HPDE6-E6E7 (cell line): ENCODE measurements at regions not wholly inside any gene's neighbourhood (a gene's known extent, or its start where the extent isn't known, plus 50 kb on each side); places are given as distances from the start of the nearest gene placed in this dataset.
"Not testable (repeated sequence)": the region's sequence is repeated elsewhere in the genome, so short reads cannot be mapped to it uniquely, and the experiment has no call there.

Experiments used
- DNase-seq: peaks from one replicate; pipeline ENCODE4 v3.0.0; 2011; ENCODE audit warnings: missing footprints; ENCODE audit errors: extremely low spot score

- no peak for DNase-seq
Measured at GRCh38 chr13:83730674-83731073, 151.6 kb downstream of the SLITRK1 start.

GRCh38 chr13:83722443-83722842 lies 159.8 kb downstream of the SLITRK1 start:
- DNase-seq: no peak

- no peak for DNase-seq
Measured at GRCh38 chr13:83716121-83716520, 166.2 kb downstream of the SLITRK1 start.

GRCh38 chr13:83714236-83714635 lies 168.0 kb downstream of the SLITRK1 start:
- DNase-seq: no peak

GRCh38 chr13:83710133-83710515 lies 172.2 kb downstream of the SLITRK1 start:
- DNase-seq: peak; percentile 15

GRCh38 chr13:83709426-83710132 lies 172.7 kb downstream of the SLITRK1 start:
- DNase-seq: peak; percentile 3

- DNase-seq: no peak
Measured at GRCh38 chr13:83702021-83702420, 180.3 kb downstream of the SLITRK1 start.

GRCh38 chr13:83692800-83693199 lies 189.5 kb downstream of the SLITRK1 start:
- DNase-seq: no peak

GRCh38 chr13:83691966-83692365 lies 190.3 kb downstream of the SLITRK1 start:
- no peak for DNase-seq

- DNase-seq: no peak
Measured at GRCh38 chr13:83681547-83681946, 200.7 kb downstream of the SLITRK1 start.

- no peak for DNase-seq
Measured at GRCh38 chr13:83677985-83678384, 204.3 kb downstream of the SLITRK1 start.

GRCh38 chr13:83672612-83673011 lies 209.7 kb downstream of the SLITRK1 start:
- no peak for DNase-seq

GRCh38 chr13:83667606-83668005 lies 214.7 kb downstream of the SLITRK1 start:
- no peak for DNase-seq

- no peak for DNase-seq
Measured at GRCh38 chr13:83666141-83666540, 216.1 kb downstream of the SLITRK1 start.

- no peak for DNase-seq
Measured at GRCh38 chr13:83657281-83657680, 225.0 kb downstream of the SLITRK1 start.

GRCh38 chr13:83642617-83643016 lies 239.7 kb downstream of the SLITRK1 start:
- not testable (repeated sequence) for DNase-seq

- no peak for DNase-seq
Measured at GRCh38 chr13:83634601-83635000, 247.7 kb downstream of the SLITRK1 start.

GRCh38 chr13:83633746-83634145 lies 248.5 kb downstream of the SLITRK1 start:
- DNase-seq: no peak

- no peak for DNase-seq
Measured at GRCh38 chr13:83622422-83622784, 259.9 kb downstream of the SLITRK1 start.

GRCh38 chr13:83621765-83622421 lies 260.4 kb downstream of the SLITRK1 start:
- DNase-seq: no peak

- DNase-seq: peak; percentile 44
Measured at GRCh38 chr13:83620530-83621220, 261.6 kb downstream of the SLITRK1 start.

GRCh38 chr13:83618966-83619365 lies 263.3 kb downstream of the SLITRK1 start:
- DNase-seq: no peak

GRCh38 chr13:83613524-83613923 lies 268.8 kb downstream of the SLITRK1 start:
- no peak for DNase-seq
